ENCODE measurements at regions not wholly inside any gene's neighbourhood (a gene's known extent, or its start where the extent isn't known, plus 50 kb on each side); places are given as distances from the start of the nearest gene placed in this dataset.

DNA sequence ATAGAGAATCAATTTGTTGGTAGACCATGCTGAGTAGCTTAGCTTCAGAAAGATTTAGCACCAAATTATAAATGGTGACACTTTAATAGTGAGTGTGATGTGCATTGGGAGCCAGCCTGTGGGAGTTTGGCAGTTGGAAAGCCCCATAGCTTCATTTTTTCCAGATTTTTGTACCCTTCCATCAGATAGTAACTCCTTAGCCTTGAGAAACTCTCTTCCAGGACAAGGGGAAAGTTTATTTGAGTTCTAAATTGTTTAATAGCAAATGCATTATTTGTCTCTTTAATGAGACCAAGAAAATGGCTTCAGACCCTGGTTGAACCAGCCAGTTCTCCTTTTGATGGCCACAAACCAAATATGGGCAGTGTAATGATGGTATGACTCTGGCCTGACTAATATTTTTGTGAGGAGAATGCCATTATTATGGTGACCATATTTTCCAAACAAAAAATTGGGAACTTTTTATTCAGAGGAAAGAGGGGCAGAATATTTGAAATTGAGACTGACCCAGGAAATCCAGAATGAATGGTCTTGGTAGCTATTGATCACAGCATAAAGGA, 49.8 kb downstream of the PLCE1 start:
- no peak for DNase-seq (ENCODE audit: low read depth in 2 of 2)

GRCh38 chr10:94046098-94046497, 52.4 kb downstream of the PLCE1 start:
- no peak for DNase-seq (ENCODE audit: low read depth in 2 of 2)

- DNase-seq (ENCODE audit: low read depth in 2 of 2), result no peak
Observed at GRCh38 chr10:94047293-94047692, 53.6 kb downstream of the PLCE1 start.

DNA sequence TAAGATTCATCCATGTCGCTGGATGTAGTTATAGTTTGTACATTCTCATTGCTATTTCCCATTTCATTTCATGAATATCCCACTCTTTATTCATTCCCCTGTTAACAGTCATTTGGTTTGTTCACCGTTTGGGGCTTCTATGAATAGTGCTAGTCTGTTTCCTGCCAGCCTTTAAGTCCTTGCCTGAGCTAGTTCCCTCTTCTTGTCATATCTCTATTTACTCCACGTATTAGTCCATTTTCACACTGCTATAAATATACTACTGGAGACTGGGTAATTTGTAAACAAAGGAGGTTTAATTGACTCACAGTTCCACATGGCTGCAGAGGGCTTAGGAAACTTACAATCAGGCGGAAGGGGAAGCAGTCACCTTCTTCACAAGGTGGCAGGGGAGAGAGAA, 56.2 kb downstream of the PLCE1 start:
- DNase-seq (ENCODE audit: low read depth in 2 of 2), result no peak

DNA sequence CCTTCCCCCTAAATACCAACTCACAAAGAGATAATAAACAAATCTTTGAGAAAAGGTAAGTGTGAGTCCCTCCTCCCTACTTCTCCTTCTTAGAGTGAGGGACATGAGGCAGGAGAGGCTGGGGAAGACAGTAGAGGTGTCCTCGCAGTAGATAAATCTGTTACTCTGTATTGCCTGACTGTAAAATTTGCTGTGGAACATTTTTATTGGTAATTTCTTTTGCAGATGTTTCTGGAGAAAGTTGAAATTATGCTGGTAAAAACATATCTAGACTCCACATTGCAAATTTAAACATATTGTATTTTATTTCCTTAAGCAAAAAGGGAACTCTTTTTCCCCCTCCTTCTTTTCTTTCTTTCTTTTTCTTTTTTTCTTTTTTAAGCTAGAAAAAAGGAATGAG, 58.5 kb downstream of the PLCE1 start:
- no peak for DNase-seq (ENCODE audit: low read depth in 2 of 2)

- DNase-seq (ENCODE audit: low read depth in 2 of 2), result no peak
Observed at GRCh38 chr10:94052866-94053791, 59.4 kb downstream of the PLCE1 start.

DNA sequence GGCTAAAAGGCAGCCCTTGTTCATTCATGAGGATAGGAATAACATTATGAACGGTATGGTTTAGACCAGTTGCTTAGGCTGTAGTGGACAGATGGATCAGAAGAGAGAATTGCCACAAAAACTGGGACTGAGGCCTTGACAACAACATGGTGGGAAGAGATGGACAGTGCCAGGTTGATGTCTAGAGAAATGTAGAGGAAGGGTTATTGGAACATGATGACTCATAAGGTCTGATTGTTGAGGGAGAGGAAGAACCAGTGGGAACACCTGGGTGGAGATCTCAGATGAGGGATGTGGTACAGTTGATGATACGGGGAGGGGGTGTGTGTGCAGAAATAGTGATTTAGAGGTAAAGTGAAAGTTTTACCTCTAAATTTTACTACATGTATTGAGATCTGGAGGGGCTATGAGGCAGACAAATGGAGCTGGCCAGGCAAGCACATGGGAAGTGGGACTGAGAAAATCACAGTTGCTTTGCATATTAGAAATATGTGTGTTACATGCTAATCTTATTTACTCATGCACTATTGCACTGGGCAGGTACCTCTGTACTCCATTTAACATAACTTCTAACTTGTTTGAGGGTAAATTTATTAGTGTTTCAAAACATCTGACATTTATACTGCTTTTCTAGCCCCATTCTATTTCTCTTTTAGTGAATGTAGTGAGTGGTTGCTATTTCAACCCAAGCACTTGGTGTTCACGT, 65.6 kb downstream of the PLCE1 start:
- no peak for DNase-seq (ENCODE audit: low read depth in 2 of 2)

DNA sequence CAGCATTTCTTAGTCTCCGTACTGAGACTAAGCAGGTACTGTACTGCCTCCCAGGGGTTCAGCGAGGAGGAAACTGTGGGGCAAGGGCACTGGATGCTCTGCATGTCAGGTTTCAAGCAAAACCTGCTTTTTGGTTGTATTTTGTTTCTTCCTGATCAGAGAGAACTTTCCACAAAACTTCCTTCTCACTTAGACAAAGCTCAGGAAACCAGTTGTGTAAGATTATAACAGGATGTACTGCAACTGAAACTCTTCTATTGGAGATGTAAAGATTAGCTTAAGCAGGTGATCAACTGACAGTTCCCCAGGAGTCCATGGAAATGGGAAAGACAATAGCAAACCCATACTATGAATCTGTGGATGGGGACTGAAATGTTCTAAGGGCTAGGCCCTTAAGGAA, 67.3 kb downstream of the PLCE1 start:
- DNase-seq (ENCODE audit: low read depth in 2 of 2), result no peak

- no peak for DNase-seq (ENCODE audit: low read depth in 2 of 2)
Observed at GRCh38 chr10:94062611-94063010, 68.9 kb downstream of the PLCE1 start.

DNA sequence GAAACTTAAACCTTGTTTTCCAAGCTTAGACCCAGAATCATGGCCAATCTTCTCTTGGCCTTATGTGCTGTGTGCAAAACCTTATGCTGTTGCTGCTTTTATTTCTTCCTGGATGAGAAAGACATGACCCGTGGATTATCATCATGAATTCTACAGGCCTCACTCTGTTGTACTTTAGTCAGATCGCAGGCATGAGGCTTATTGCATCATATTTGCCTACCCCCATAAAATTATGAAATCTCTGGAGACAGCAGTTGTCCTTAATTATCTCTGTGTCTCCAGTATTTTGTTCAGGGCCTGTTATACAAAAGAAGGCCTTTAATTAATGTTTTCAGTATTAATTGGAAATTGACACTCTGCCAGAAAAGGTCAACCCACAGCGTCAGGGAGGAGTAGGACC, 71.6 kb downstream of the PLCE1 start:
- no peak for DNase-seq (ENCODE audit: low read depth in 2 of 2)

DNA sequence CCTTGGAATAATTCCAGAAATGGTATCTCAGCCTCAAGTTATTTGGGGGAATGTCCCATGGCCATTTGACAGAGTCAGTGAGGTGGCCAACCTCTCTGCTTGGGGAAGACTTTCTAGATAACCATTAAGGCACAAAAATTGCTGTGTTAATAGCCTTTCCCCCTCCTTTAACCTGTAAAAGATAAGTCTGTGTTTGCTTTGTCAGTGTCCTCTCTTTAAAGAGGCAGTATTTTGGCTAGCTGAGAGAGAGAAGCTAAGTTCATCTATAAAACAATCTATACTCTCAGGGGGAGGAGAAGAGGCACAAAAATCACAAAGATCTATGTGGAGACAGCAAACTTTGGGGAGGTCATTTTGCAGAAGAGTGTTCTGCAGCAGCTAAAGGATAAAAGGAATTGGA, 72.1 kb downstream of the PLCE1 start:
- DNase-seq (ENCODE audit: low read depth in 2 of 2), result no peak

- no peak for DNase-seq (ENCODE audit: low read depth in 2 of 2)
Observed at GRCh38 chr10:94066411-94066810, 72.7 kb downstream of the PLCE1 start.

GRCh38 chr10:94069884-94070283, 76.2 kb downstream of the PLCE1 start:
- no peak for DNase-seq (ENCODE audit: low read depth in 2 of 2)

DNA sequence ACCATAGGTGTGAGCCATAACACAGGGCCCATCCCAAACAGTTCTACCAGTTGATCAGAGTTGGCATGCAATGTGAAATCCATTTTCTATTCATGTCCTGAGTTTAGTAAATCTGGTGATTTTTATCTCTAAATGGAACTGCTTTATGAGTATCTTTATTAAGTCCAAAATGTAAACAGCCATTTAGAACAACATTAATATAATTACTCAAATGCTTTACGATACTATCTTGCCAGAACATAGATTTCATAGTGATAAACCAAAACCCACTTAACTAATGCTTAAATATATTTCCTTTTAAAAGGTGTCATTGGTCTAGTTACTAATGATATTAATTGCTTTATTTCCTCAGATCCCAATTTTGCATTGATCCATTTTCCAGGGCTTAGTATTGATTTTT, 80.7 kb downstream of the PLCE1 start:
- DNase-seq (ENCODE audit: low read depth in 2 of 2), result no peak

DNA sequence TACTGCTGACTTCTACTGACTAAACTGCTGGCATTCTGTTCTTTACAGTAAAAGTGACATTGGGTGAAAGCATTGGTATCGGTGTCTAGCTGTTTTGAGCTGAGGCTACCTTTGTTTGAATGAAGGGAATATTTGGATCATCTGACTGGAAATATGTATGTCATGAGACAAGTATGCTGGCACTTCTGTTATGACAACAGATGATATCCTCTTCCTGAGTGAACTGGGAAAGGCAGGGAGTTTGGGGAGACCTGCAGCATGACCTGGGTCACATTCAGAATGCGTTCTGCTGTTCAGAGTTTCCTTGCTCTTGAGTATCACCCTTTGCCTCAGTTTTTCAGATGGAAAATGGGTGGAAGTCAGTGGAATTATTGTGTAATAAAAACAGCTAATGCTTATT, 81.8 kb downstream of the PLCE1 start:
- DNase-seq (ENCODE audit: low read depth in 2 of 2), result no peak

DNA sequence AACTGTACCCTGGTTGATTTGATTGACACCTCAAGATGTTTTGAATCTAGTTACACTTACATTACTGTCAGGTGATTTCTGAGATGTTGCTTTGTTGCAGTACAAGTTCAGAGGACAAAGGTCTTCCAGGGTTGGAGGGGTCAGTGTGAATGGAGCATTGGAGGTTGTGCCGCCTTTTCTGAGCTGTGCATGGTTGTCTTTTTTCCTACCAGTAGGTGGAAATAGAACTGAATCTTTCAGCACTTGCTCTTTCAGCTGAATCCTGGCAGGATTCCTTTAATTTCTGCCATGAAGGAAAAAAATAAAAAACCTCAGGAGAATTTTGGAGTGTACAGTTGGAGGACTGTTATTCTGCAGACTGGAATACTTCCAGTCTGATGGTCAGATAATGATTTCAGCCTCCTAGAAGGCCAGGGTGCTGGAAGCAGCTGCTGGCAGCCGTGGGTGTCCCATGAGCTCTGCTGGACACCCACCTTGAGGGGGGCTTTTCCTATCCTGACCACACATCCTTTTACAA, 82.7 kb downstream of the PLCE1 start:
- no peak for DNase-seq (ENCODE audit: low read depth in 2 of 2)

- no peak for DNase-seq (ENCODE audit: low read depth in 2 of 2)
Observed at GRCh38 chr10:94077042-94077441, 83.3 kb downstream of the PLCE1 start.

DNA sequence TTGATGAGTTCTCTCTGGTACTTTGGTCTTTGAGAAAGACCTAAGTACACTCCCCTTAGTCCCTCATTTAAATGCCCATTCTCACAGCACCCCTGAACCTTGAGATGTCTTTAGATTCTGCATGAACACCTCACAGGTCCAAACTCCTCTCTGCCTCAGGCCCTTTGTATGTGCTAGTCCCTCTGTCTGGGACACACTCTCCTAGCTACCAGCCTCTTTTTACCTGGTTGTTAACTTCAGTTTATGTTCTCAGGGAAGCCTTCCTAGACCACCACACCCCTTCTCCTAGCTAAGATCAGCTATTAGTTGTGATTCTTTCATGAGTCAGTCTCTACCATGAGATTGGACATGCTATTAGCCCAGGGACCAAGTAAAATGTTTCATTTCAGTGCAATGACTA, 86.4 kb downstream of the PLCE1 start:
- DNase-seq (ENCODE audit: low read depth in 2 of 2), result no peak

DNA sequence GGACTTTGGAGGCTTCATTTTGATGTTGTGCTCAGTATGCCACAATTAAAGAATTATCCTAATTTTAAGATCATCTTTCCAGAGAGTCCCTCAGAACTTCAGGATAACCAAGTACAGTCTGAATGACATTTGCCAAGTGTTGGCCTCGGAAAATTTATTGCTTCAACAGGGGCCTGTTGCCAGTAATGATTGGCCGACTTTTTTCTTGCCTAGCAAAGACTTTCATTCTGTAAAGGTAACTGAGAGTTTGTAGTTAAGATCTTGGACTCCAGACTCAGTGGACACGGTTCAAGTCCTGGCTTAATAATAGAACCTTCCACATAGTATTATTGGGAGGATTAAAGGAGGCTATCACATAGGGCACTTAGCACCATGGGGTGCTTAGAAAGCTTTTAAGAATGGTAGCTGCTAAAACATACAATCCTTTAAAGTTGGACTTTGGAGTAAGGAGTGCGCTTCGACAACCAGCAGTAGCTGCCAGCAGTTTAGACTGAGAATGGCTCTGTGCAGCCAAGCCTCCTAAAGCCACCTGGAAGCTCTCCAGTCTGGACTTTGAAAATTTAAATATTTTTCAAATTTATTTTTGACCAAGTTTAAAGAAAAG, 90.0 kb downstream of the PLCE1 start:
- DNase-seq (ENCODE audit: low read depth in 2 of 2), result no peak

DNA sequence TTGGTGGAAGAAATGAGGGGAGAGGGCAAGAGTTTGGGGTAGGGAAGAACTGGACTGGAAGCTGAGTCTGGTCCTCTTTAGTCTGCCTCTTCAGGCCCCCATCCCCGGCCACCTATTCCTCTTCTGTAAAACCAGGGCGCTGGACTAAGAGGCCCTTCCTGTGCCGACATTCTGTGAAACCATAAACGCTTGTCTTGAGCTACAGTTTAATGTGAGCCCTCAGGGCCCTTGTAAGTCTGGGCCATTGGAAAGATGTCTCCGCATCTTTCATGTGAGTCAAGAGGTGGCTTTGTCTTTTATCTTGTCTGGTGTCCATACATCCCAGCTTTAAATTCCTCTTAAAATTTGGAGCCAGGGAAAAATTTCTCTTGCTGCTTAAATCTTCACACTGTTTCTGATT, 90.6 kb downstream of the PLCE1 start:
- DNase-seq (ENCODE audit: low read depth in 2 of 2), result no peak

DNA sequence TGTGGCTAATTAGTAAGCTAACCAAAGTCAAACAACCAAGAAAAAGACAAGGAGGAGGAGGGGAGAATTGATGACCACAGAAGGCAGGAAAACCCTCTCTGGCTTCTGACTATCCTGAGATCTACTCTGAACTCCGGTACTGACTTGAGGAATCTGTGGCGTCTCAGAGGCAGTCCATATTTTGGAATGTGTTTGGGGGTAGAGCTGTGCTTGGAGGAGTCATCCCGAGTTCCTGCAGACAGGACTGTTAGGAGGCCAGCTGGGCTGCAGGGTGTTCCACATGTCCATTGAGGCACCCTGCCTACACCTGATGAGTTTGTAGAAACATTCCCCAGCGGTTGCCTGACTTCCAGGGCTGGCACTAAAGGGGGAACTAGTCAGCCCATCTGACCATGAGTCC, 91.6 kb downstream of the PLCE1 start:
- no peak for DNase-seq (ENCODE audit: low read depth in 2 of 2)

GRCh38 chr10:94085766-94086437, 92.2 kb downstream of the PLCE1 start:
- no peak for DNase-seq (ENCODE audit: low read depth in 2 of 2)

All from activated CD8-positive, alpha-beta memory T cell treated with anti-CD3 and anti-CD28 coated beads for 4 hours (primary cell).